ENCODE measurements at regions not wholly inside any gene's neighbourhood (a gene's known extent, or its start where the extent isn't known, plus 50 kb on each side); places are given as distances from the start of the nearest gene placed in this dataset.

DNA sequence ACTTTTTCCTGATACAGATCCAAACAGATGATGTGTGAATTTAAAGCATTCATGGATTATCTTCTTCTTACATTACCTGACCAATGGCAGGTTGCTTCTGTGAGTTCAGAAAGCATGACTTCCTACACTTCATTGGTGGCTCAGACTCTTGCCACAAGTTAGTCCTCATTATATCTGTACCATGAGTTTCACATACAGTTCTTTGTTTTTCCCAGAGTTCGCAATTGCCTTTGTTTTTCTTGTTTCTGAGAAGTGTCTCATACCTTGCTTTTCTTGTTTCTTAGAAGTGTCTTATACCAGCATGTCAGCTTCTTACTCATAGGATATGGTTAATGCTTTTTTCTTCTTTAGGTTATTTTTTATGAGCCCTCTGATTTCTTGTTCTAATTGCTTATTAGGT, 133.8 kb upstream of the TLE3 start:
- Histone ChIP-seq H2AFZ (ENCODE audit: low read length) (no peak overlapping the region), H4K8ac (ENCODE audit: extremely low read depth, insufficient read depth, low read length) (no peak overlapping the region), H4K91ac (replicated peaks; ENCODE audit: insufficient read length, low read length) (no peak overlapping the region), H3K18ac (ENCODE audit: extremely low read depth, low read length) (no peak overlapping the region), H3K9ac (replicated peaks in 1 of 4; ENCODE audit: extremely low read depth in 1 of 4, low read depth in 3 of 4, low read length in 3 of 4) (no peak overlapping the region), H3K56ac (replicated peaks; ENCODE audit: insufficient read length, low read depth, low read length) (no peak overlapping the region), H3K36me3 (ENCODE audit: control insufficient read depth in 2 of 4, insufficient read depth in 4 of 4, low read length in 3 of 4) (no peaks in the 10 kb centered on the region), H2BK15ac (ENCODE audit: low read length) (no peak overlapping the region), H2BK20ac (ENCODE audit: low read length) (no peak overlapping the region), H3K79me1 (ENCODE audit: low read depth, low read length) (no peaks in the 10 kb centered on the region), H3K27me3 (replicated peaks in 1 of 4; ENCODE audit: control insufficient read depth in 3 of 4, extremely low read depth in 1 of 4, insufficient read depth in 3 of 4, low read length in 3 of 4) (no peaks in the 10 kb centered on the region; a peak in 1 of 7 replicates), H3K4ac (replicated peaks; ENCODE audit: insufficient read length, low read depth, low read length) (no peak overlapping the region), H3K23ac (ENCODE audit: insufficient read length) (no peak overlapping the region), H3K4me2 (ENCODE audit: insufficient read depth in 1 of 2, low read depth in 2 of 2, low read length in 2 of 2) (no peak overlapping the region), H2BK120ac (replicated peaks; ENCODE audit: low read depth, low read length) (no peak overlapping the region), H3K14ac (ENCODE audit: insufficient read length) (no peak overlapping the region), H3K27ac (ENCODE audit: low read depth, low read length) (no peak overlapping the region), H4K20me1 (replicated peaks in 1 of 2; ENCODE audit: control insufficient read depth in 1 of 2, insufficient read depth in 2 of 2, low read length in 2 of 2) (no peaks in the 10 kb centered on the region), H3K23me2 (ENCODE audit: low read depth, low read length) (no peaks in the 10 kb centered on the region; the same call in 1 of the 2 replicates), H4K5ac (ENCODE audit: insufficient read length, low read depth, low read length) (no peak overlapping the region), H2AK5ac (ENCODE audit: low read depth, low read length) (no peak overlapping the region), H3K79me2 (ENCODE audit: control insufficient read depth in 1 of 2, insufficient read depth in 2 of 2, low read length in 2 of 2) (no peaks in the 10 kb centered on the region), H3K9me3 (ENCODE audit: insufficient read depth in 2 of 2, low read depth in 1 of 2, low read length in 1 of 2) (peaks cover 6 to 9% of the 10 kb centered on the region in 2 experiments; a peak in 2 of 4 replicates), H2BK12ac (ENCODE audit: low read depth, low read length) (no peak overlapping the region), H3K4me1 (replicated peaks in 1 of 4; ENCODE audit: control insufficient read depth in 3 of 4, insufficient read depth in 4 of 4, low read length in 3 of 4) (peaks cover 0 to 3% (median 0%) of the 10 kb centered on the region in 4 experiments; a peak in 1 of 7 replicates), H3K4me3 (ENCODE audit: extremely low read depth in 1 of 4, insufficient read depth in 2 of 4, low read depth in 3 of 4, low read length in 4 of 4) (no peak overlapping the region), H2BK5ac (ENCODE audit: low read depth, low read length) (no peak overlapping the region)
- POLR2A ChIA-PET (ENCODE audit: partially characterized antibody): no interaction called here
- WGBS, 2 experiments (ENCODE audit: extremely low coverage in 1 of 2, insufficient coverage in 1 of 2, insufficient read length in 1 of 2, insufficient replicate concordance in 2 of 2, low coverage in 1 of 2, low lambda C conversion rate in 2 of 2, missing lambda C conversion rate in 1 of 2): 94% methylated on average over 1 of the region's 1 CpG; no CpG with 5 or more reads in 1 of the 2 experiments
- CTCF ChIA-PET (ENCODE audit: partially characterized antibody): no interaction called here
- FAIRE-seq (no peak), DNase-seq (ENCODE audit: low read depth in 1 of 2, low spot score in 2 of 2) (no peak)
- TF ChIP-seq, protein P1, sequence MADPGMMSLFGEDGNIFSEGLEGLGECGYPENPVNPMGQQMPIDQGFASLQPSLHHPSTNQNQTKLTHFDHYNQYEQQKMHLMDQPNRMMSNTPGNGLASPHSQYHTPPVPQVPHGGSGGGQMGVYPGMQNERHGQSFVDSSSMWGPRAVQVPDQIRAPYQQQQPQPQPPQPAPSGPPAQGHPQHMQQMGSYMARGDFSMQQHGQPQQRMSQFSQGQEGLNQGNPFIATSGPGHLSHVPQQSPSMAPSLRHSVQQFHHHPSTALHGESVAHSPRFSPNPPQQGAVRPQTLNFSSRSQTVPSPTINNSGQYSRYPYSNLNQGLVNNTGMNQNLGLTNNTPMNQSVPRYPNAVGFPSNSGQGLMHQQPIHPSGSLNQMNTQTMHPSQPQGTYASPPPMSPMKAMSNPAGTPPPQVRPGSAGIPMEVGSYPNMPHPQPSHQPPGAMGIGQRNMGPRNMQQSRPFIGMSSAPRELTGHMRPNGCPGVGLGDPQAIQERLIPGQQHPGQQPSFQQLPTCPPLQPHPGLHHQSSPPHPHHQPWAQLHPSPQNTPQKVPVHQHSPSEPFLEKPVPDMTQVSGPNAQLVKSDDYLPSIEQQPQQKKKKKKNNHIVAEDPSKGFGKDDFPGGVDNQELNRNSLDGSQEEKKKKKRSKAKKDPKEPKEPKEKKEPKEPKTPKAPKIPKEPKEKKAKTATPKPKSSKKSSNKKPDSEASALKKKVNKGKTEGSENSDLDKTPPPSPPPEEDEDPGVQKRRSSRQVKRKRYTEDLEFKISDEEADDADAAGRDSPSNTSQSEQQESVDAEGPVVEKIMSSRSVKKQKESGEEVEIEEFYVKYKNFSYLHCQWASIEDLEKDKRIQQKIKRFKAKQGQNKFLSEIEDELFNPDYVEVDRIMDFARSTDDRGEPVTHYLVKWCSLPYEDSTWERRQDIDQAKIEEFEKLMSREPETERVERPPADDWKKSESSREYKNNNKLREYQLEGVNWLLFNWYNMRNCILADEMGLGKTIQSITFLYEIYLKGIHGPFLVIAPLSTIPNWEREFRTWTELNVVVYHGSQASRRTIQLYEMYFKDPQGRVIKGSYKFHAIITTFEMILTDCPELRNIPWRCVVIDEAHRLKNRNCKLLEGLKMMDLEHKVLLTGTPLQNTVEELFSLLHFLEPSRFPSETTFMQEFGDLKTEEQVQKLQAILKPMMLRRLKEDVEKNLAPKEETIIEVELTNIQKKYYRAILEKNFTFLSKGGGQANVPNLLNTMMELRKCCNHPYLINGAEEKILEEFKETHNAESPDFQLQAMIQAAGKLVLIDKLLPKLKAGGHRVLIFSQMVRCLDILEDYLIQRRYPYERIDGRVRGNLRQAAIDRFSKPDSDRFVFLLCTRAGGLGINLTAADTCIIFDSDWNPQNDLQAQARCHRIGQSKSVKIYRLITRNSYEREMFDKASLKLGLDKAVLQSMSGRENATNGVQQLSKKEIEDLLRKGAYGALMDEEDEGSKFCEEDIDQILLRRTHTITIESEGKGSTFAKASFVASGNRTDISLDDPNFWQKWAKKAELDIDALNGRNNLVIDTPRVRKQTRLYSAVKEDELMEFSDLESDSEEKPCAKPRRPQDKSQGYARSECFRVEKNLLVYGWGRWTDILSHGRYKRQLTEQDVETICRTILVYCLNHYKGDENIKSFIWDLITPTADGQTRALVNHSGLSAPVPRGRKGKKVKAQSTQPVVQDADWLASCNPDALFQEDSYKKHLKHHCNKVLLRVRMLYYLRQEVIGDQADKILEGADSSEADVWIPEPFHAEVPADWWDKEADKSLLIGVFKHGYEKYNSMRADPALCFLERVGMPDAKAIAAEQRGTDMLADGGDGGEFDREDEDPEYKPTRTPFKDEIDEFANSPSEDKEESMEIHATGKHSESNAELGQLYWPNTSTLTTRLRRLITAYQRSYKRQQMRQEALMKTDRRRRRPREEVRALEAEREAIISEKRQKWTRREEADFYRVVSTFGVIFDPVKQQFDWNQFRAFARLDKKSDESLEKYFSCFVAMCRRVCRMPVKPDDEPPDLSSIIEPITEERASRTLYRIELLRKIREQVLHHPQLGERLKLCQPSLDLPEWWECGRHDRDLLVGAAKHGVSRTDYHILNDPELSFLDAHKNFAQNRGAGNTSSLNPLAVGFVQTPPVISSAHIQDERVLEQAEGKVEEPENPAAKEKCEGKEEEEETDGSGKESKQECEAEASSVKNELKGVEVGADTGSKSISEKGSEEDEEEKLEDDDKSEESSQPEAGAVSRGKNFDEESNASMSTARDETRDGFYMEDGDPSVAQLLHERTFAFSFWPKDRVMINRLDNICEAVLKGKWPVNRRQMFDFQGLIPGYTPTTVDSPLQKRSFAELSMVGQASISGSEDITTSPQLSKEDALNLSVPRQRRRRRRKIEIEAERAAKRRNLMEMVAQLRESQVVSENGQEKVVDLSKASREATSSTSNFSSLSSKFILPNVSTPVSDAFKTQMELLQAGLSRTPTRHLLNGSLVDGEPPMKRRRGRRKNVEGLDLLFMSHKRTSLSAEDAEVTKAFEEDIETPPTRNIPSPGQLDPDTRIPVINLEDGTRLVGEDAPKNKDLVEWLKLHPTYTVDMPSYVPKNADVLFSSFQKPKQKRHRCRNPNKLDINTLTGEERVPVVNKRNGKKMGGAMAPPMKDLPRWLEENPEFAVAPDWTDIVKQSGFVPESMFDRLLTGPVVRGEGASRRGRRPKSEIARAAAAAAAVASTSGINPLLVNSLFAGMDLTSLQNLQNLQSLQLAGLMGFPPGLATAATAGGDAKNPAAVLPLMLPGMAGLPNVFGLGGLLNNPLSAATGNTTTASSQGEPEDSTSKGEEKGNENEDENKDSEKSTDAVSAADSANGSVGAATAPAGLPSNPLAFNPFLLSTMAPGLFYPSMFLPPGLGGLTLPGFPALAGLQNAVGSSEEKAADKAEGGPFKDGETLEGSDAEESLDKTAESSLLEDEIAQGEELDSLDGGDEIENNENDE (IDR thresholded peaks at IDR 0.05; ENCODE audit: insufficient replicate concordance, low read length): no peak

All from H1 (cell line).